ENCODE measurements at regions not wholly inside any gene's neighbourhood (a gene's known extent, or its start where the extent isn't known, plus 50 kb on each side); places are given as distances from the start of the nearest gene placed in this dataset.
"Not testable (repeated sequence)": the region's sequence is repeated elsewhere in the genome, so short reads cannot be mapped to it uniquely, and the experiment has no call there.

GRCh38 chr9:105114318-105114717 is 130.1 kb upstream of the SLC44A1 start:
- no peak for DNase-seq

- DNase-seq, result no peak
Observed at GRCh38 chr9:105114964-105115728, 129.3 kb upstream of the SLC44A1 start.

DNA sequence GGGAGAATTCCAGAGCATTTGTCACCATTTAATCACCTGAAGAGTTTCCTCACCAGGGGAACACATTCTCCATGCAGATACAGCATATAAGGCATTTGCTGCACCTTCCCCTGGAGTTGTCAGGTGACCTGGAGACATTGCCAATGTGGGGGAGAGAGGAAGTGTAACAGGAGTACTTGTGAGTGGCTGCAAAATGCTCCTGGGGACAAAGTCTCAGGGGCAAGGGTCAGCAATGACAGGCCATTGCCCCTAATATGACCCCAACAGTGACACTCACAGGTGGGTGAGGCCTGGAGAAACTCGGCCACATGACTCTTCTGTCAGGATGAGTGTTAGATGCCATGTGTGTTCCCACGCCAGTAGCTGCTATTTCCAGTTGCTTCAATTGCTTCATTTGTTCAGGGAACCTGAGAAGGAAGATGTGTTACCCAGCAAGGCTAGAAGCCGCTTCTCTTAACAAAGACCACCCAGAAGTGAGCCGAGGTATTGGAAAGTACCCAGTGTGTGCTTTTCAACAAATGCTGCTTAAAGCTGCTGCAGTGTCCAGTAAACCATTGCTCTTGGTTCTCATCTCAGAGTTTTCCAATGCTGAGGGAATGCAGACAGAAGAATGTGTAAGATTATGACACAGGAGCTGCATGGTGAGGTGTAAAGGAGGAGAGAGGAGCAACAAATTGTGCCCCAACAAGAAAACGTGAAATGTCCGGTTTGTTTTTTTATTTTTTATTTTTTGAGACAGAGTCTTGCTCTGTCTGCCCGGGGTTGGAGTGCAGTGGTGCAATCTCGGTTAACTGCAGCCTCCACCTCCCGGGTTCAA is 128.2 kb upstream of the SLC44A1 start:
- DNase-seq, result no peak

GRCh38 chr9:105117234-105117633 is 127.2 kb upstream of the SLC44A1 start:
- no peak for DNase-seq

DNA sequence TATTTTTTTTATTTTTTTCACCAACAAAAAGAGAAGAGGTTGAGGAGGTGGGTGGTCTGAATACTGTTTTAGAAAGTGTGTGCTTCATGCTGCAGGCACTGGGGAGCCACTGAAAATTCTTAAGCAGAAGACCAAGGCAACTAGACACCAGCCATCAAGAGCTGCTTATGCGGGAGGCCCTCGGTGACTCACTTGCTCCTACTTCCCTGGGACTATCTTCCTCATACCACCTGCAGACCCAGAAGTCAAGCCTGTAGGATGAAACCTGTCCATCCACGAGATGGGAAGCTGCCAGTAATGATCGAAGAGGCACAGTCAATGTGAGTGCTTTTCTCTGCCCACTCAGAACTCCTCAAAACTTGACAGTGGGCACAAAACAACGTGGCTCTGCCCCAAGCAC is 125.8 kb upstream of the SLC44A1 start:
- DNase-seq, result no peak

DNA sequence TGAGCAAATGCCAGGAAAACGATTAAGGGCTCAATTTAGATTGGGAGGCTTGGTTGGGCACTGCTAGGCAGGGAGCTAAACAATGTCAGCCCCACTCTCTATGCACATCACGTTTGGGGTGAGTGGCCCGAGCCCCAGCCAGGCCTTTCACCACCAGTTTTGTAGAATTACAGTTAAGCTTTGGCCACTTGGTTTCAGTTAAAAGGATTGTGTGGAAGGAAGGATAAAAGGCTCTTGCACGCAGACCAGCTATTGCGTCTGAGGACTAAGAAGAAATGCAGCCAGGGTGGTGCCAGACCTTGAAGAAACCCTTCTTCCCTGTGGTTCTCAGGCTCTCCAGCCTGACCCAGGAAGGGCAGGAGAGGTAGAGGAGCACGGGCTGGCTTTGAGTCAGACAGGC is 125.3 kb upstream of the SLC44A1 start:
- no peak for DNase-seq

DNA sequence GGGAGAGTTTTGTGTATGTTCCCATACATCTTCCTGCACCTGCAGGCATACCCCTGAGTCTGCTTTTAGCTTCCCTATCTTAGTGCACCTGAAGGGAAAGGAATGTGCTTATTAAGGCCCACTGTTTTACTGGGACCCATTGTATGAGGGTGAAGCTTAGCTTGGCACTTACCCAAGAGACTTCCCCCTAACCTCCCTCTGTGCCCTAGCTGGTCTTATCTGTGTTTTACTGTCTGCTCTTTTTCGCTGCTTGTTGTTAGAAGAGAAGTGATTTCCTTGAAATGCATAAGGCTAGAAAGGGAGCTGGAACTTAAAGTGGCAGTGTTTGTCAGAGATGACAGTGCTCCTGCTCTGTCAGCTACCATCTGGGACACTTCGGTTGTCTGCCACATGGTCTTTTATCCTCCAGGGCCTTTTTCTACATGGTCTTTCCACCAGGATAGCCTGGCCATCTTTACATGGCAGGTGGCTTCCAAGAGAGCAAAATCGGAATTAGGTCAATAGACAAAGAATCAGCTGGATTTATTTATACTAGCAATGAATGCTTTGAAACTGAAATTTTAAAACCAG is 122.5 kb upstream of the SLC44A1 start:
- DNase-seq, result no peak

DNA sequence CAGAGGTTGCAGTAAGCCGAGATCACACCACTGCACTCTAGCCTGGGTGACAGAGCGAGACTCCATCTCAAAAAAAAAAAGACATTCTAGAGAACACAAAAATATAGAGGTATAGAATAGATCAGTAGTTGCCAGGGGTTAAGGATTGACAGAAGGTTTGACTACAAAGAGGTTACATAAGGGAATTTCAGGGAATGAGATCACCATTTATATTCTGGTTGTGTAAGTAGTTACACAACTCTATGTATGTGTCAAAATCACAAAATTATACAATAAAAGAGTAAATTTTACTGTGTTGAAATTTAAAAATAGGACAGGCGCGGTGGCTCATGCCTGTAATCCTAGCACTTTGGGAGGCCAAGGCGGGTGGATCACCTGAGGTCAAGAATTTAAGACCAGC is 119.9 kb upstream of the SLC44A1 start:
- DNase-seq, result not testable (repeated sequence)

- DNase-seq, result no peak
Observed at GRCh38 chr9:105126226-105126625, 118.2 kb upstream of the SLC44A1 start.

GRCh38 chr9:105127863-105128220 is 116.6 kb upstream of the SLC44A1 start:
- DNase-seq, result no peak

DNA sequence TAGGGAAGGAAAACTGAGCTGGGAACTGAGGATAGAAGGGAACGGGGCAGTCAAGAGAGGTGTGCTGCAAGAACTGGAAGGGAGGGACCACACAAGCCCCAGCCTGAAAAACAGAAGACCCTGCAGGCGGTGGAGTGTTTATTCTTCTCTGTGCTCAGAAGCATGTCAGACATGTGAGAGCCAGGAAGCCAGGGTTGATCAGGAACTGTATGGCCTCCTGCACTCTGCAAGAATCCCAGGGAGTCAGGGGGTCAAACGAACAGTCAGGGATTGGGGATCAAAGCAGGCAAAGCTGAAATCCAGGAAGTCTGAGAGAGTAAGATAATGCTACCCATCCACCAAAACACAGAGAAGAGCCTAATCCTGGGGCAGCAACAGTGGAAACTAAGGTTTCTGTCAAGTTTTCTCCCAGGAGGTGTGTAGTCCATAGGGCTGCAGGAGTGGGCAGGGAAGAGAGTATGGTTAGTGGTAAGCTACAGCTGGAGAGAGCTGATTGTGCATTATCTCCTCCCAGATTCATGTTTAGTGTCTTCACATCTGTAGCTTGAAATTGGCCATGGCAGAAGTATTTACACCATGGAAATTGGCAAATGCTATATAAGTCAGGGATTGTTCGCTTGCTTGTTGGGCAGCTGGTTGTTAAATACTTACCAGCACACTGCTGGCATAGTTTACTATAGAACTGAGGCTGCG is 115.4 kb upstream of the SLC44A1 start:
- DNase-seq, result no peak

- no peak for DNase-seq
Observed at GRCh38 chr9:105129731-105130130, 114.7 kb upstream of the SLC44A1 start.

- DNase-seq, result no peak
Observed at GRCh38 chr9:105131981-105132380, 112.5 kb upstream of the SLC44A1 start.

DNA sequence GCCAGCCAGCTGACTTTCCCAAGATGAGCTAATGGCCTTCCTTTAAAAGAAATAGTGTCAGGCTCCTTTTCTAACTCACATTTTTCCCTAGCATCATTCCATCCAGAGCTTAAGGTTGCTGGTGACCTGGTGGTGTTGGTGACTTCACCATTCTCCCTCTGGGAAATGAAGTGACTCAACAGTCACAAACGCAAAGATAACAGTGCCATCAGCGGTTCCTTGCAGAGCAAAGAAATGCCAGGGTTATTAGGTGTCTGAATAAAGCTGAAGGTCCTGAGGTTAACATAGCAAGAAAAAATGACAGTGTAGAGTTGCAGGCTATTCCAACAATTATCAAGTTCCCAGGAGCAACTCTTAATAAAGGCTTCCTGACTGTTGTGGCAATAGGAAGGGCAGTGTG is 111.8 kb upstream of the SLC44A1 start:
- no peak for DNase-seq

DNA sequence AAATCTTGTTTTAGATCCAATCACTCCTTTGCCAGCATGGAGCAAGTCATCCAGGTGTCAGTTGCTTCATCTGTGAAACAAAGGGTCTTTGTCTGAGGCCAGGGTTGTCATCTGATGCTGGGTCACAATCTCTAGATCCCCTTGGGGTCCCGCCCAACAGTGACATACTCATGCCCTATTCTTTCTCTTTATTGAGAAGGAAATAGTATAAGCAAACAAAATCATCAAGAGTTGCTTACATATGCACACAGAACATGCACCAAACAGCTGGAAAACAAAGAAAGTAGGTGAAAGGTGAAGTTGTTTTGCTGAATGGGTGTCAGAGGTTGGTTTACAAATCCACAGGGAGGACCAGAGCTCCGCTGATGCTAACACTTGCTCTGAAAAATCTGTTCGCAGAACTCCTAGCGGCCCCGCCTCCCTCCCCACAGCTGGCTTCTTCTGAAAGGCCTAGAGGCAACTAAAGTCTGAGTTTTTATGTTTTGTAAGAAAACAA is 106.1 kb upstream of the SLC44A1 start:
- no peak for DNase-seq

DNA sequence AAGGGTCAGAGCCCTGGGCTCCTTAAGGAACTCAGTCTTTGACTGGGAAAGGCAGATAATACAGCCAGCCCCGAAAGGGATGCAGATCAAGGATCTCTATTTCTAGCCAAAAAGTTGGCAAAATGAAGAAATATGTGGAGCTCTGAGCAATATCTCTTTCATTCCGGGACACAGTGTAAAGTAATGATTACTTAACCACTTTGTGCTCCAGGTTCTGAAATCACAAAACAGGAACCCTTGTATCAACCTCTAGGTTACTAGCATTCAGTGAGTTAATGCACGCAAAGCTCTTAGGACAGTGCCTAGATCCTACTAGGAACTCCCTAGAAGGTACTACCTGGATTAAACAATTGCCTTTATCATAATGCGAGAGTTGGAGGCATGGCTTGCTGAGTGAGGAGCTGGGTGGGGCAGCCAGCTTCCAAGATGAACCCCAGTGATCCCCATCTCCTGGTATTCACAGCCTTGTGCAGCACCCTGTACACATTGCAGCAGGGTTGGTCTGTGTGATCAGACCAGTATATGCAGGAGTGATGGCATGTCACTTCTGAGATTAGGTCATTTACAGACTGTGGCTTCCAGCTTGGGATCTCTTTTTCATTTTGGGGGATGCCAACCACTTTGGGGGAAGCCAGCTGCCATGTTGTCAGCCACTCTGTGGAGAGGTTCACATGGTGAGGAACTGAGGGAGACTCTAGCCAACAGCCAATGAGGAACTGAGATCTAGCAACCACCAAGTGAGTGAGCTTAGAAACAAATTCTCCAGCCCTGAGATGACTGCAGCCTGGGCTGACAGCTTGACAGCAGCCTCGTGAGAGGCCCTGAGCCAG is 103.1 kb upstream of the SLC44A1 start:
- no peak for DNase-seq

DNA sequence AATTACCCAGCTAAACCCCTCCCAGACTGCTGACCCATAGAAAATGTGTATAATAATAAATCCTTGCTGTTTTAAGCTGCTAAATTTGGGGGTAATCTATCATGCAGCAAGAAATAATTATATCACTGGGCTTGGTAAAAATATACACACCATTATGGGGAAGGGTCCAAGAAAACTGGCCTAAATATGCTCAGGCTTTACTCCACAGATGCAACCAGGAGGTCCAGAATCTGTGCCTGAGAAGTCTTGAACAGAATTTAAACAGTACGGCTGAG is 102.5 kb upstream of the SLC44A1 start:
- no peak for DNase-seq

DNA sequence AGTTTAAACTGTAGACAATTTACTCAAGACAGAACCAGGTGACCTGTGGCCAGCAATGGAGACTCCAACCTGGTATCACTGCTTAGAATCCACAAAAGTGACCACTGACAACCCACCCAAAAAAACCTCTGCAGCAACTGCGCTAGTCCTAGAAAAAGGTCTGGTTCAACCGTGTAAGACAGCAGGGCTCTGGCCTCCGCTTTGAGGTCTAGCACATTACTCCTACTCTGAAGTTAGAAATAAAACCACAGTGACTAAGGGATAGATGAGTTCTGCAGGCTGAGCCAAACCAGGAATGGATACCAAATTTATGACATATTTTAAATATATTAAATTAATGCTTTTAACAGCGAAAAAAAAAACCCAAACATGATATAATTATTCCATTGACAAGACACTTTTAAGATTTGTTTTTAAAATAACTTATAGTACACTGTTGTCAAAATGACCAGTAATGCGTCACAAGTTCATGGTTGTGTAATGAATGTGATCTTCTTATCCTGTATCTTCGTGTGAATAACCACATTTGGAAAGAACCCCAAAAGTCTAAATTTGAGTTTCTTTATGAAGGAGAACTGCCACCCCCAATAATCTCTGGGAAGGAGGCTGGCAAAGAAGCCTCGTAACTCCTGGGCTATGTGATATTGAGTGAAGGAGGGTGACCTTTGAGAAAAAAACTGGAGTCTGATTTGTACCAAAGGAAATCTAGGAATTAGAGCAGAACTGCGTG is 101.9 kb upstream of the SLC44A1 start:
- no peak for DNase-seq

- no peak for DNase-seq
Observed at GRCh38 chr9:105143136-105143430, 101.4 kb upstream of the SLC44A1 start.

DNA sequence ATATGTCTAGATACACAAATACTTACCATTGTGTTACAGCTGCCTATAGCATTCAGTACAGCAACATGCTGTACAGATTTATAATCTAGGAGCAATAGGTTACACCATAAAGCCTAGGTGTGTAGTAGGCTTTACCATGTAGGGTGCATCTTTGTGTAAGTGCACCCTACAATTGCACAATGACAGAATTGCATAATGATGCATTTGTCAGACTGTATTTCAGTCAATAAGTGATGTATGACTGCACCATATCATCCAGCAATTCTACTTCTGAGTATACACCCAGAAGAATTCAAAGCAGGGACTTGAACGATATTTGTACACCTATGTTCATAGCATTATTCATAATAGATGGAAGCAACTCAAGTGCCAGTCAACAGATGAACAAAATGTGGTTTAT is 100.4 kb upstream of the SLC44A1 start:
- DNase-seq, result no peak

DNA sequence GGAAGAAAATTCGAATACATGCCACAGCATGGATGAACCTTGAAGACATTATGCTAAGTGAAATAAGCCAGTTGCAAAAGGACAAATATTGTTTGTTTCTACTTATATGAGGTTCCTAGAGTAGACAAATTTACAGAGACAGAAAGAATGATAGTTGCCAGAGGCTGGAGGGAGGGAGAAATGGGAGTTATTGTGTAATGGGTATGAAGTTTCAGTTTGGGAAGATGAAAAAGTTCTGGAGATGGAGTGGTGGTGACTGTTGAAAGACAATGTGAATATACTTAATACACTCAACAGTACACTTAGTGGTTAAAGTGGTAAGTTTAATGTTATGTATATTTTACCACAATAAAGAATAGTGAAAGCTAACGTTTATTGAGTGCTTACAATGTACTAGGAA is 99.6 kb upstream of the SLC44A1 start:
- no peak for DNase-seq
